Pancreas (tissue), 10 donors: ENCODE measurements at regions not wholly inside any gene's neighbourhood (a gene's known extent, or its start where the extent isn't known, plus 50 kb on each side); places are given as distances from the start of the nearest gene placed in this dataset.

ENCODE experiments used
- ATAC-seq, 4 donors: fragments of 200-7000 bp; cut with Tn5 transposase; one replicate each; pipeline versions ENCODE4 v1.8.0 to v1.9.1; 2020; ENCODE audit warnings: mild to moderate bottlenecking in 4 of 4, moderate library complexity in 4 of 4
- DNase-seq, 6 donors: peaks; one replicate each; pipeline ENCODE4 v3.0.0-alpha.2; 2020
- FAIRE-seq: peaks from 2 replicates; lab custom pipeline; 2012; peaks lifted over from hg19 to GRCh38; lab: Jason Lieb, UNC
- H3K27ac ChIP-seq, 4 donors: fragments of 200-600 bp; sonication (generic); 1 replicate in 3 of 4; 2 replicates in 1 of 4; pipeline versions ENCODE4 v1.5.0 to v1.8.0; 2020
- H3K27me3 ChIP-seq, 4 donors: fragments of 200-600 bp; one replicate each; pipeline ENCODE4 v1.8.0; 2021
- H3K36me3 ChIP-seq, 3 donors: fragments of 200-600 bp; sonication (generic) in 1 of 3; one replicate each; pipeline versions ENCODE4 v1.5.0 to v1.8.0; 2020 to 2021
- H3K4me1 ChIP-seq, 3 donors: fragments of 200-600 bp; one replicate each; pipeline ENCODE4 v1.8.0; 2021
- H3K4me3 ChIP-seq, 4 donors: fragments of 200-600 bp; sonication (generic) in 2 of 4; one replicate each; pipeline versions ENCODE4 v1.5.0 to v1.8.0; 2020 to 2021
- H3K9me3 ChIP-seq, 4 donors: fragments of 200-600 bp; one replicate each; pipeline ENCODE4 v1.8.0; 2021
- CTCF ChIP-seq, 4 donors: fragments of 200-600 bp; sonication (generic) in 3 of 4; IDR thresholded peaks; one replicate each; pipeline versions ENCODE4 v1.5.0 to v1.8.0; 2021; ENCODE audit warnings: antibody characterized with exemption in 4 of 4
- WGBS, 2 donors: extraction: QIAGEN DNeasy Blood & Tissue Kit; methylation state at CpG; one replicate each; pipeline ENCODE4 v1.1.7; 2013; 5-methylcytosine and 5-hydroxymethylcytosine counted together
- intact Hi-C, 3 donors: fragments of 100-400 bp; cut with DNase I; formaldehyde crosslinking; loops; one replicate each; pipeline versions ENCODE4 v1.11.1 to v1.14.2; 2022
- donor health status: healthy with polysubstance abuse.
- donor health status: DM: no; HTN: no; CAD: no; lungs with moderate emphysema.
- donor health status: DM: no; HTN: no; CAD: no.
- donor health status: control.
- donor health status: control.
- donor health status: Bipolar disorder and iron deficiency.
- donor health status: DM: yes; HTN: yes; CAD: no.
- donor health status: DM: no; HTN: no; CAD: no.
- donor health status: DM: no; HTN: no; CAD: no.
- donor health status: DM: yes; HTN: yes; CAD: no.

GRCh38 chr16:25575363-25575762 is 116.4 kb upstream of the HS3ST4 start:
- ATAC-seq = no peak
- H3K27ac ChIP-seq = no peak overlapping the region
- no peaks in the 10 kb centered on the region for H3K9me3 ChIP-seq
- DNase-seq = no peak
- H3K27me3 ChIP-seq = no peaks in the 10 kb centered on the region
- intact Hi-C loops = no loop called here
- TF ChIP-seq CTCF (IDR thresholded peaks at IDR 0.05) = no peak
- H3K4me1 ChIP-seq = no peaks in the 10 kb centered on the region
- no peak overlapping the region for H3K4me3 ChIP-seq
- H3K36me3 ChIP-seq = no peaks in the 10 kb centered on the region
- 45 to 49% methylated on average over 5 of the region's 5 CpGs for WGBS, 2 donors
- no peak for FAIRE-seq

- no peaks in the 10 kb centered on the region for H3K9me3 ChIP-seq
- no peaks in the 10 kb centered on the region for H3K4me1 ChIP-seq
- H3K27ac ChIP-seq = no peak overlapping the region
- no peak for DNase-seq
- no peaks in the 10 kb centered on the region for H3K36me3 ChIP-seq
- no peak for FAIRE-seq
- no peak overlapping the region for H3K4me3 ChIP-seq
- intact Hi-C loops = no loop called here
- 64 to 93% methylated on average over 2 of the region's 2 CpGs for WGBS, 2 donors
- no peak for ATAC-seq
- TF ChIP-seq CTCF (IDR thresholded peaks at IDR 0.05) = no peak
- H3K27me3 ChIP-seq = no peaks in the 10 kb centered on the region
These were observed 120.0 kb upstream of the HS3ST4 start for GRCh38 chr16:25571712-25572111.

GRCh38 chr16:25570131-25570530 is 121.6 kb upstream of the HS3ST4 start:
- Histone ChIP-seq H3K4me3 (no peak overlapping the region), H3K27ac (no peak overlapping the region), H3K27me3 (no peaks in the 10 kb centered on the region), H3K9me3 (no peaks in the 10 kb centered on the region), H3K36me3 (no peaks in the 10 kb centered on the region), H3K4me1 (no peaks in the 10 kb centered on the region)
- whole genome bisulfite sequencing, 2 donors = 58 to 61% methylated on average over 3 of the region's 3 CpGs
- no peak for DNase-seq
- TF ChIP-seq CTCF (IDR thresholded peaks at IDR 0.05) = no peak
- no peak for ATAC-seq
- intact Hi-C loops = no loop called here
- FAIRE-seq = no peak

- FAIRE-seq = no peak
- intact Hi-C loops = no loop called here
- H3K4me1 ChIP-seq = no peaks in the 10 kb centered on the region
- H3K9me3 ChIP-seq = no peaks in the 10 kb centered on the region
- no peak overlapping the region for H3K27ac ChIP-seq
- no peak overlapping the region for H3K4me3 ChIP-seq
- no peaks in the 10 kb centered on the region for H3K27me3 ChIP-seq
- ATAC-seq = no peak
- TF ChIP-seq CTCF (IDR thresholded peaks at IDR 0.05) = no peak
- 68 to 74% methylated on average over 2 of the region's 2 CpGs for WGBS, 2 donors
- H3K36me3 ChIP-seq = no peaks in the 10 kb centered on the region
- no peak for DNase-seq
These were observed 122.8 kb upstream of the HS3ST4 start for GRCh38 chr16:25568991-25569390.

- intact Hi-C loops = no loop called here
- 52 to 64% methylated on average over 3 of the region's 3 CpGs for WGBS, 2 donors
- no peak for TF ChIP-seq CTCF (IDR thresholded peaks at IDR 0.05)
These were observed 125.6 kb upstream of the HS3ST4 start for GRCh38 chr16:25566183-25566582.

More at GRCh38 chr16:25566183-25566582, 125.6 kb upstream of the HS3ST4 start:
- ATAC-seq (no peak), FAIRE-seq (no peak), DNase-seq (no peak)
- no peaks in the 10 kb centered on the region for H3K36me3 ChIP-seq
- H3K9me3 ChIP-seq = no peaks in the 10 kb centered on the region
- no peaks in the 10 kb centered on the region for H3K4me1 ChIP-seq
- no peak overlapping the region for H3K27ac ChIP-seq
- H3K27me3 ChIP-seq = no peaks in the 10 kb centered on the region
- no peak overlapping the region for H3K4me3 ChIP-seq
